ENCODE measurements at regions not wholly inside any gene's neighbourhood (a gene's known extent, or its start where the extent isn't known, plus 50 kb on each side); places are given as distances from the start of the nearest gene placed in this dataset.
"Not testable (repeated sequence)": the region's sequence is repeated elsewhere in the genome, so short reads cannot be mapped to it uniquely, and the experiment has no call there.

DNA sequence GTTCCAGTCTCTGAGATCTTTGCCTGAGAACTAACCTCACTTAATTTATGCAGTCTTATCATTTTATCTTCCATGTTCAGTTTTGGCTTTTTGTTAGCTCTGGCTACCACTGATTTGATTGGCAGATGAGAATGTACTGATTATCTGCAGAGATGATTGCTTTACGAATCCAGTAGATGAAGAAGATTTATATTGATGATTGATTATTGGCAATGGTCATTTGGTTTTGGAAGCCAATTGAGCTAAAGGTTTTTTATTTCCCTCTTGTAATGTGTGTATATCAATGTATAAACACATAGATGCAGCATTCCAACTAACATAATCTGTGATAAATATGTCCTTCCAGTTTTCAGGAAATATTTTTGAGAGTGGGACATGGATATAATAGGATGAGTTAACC, 763.6 kb downstream of the CDH11 start:
- no peak for DNase-seq (ENCODE audit: low read depth)

GRCh38 chr16:64356267-64356666, 765.6 kb downstream of the CDH11 start:
- DNase-seq (ENCODE audit: low read depth) = peak; percentile 88

DNA sequence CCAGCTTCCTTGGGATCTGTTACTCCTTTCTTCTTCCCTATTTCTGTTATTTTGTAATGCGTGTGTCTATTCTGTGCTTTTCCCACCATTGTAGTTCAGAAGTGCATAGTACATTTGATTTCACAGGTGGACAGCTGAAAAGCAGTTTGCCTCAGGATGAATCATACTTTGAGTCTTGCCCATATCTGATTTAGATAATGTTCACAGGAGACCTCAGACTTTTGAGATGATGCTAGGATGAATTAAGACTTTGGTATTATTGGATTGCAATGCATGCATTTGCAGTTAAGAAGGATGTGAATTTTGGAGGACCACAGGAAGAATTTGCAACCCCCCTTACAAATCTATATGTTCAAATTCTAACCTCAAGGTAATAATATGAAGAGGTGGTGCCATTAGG, 769.6 kb downstream of the CDH11 start:
- peak; percentile 11 for DNase-seq (ENCODE audit: low read depth)

- no peak for DNase-seq (ENCODE audit: low read depth)
Measured at GRCh38 chr16:64351121-64351520, 770.7 kb downstream of the CDH11 start.

DNA sequence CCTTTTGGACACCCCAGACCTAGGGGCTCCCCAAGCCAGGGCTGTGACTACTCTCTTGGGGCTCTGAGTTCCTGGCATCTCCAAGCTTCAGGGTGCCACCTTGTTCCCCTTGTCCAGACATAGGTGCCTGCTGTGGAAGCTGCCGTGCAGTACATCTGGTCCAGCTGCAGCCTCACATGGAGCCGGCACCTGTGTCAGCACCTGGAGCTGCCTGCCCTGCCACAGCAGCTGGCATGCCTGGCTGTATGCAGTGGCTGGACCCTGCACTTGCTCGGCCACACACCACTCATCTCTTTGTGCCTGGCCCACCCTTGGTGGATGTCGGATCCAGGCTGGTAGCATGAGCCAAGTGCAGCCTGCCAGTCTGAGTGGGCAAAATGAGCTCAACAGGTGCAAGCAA, 775.8 kb downstream of the CDH11 start:
- no peak for DNase-seq (ENCODE audit: low read depth)

GRCh38 chr16:64345142-64345541, 776.7 kb downstream of the CDH11 start:
- DNase-seq (ENCODE audit: low read depth) = no peak

- not testable (repeated sequence) for DNase-seq (ENCODE audit: low read depth)
Measured at GRCh38 chr16:64343820-64344443, 777.9 kb downstream of the CDH11 start.

- no peak for DNase-seq (ENCODE audit: low read depth)
Measured at GRCh38 chr16:64343061-64343819, 778.6 kb downstream of the CDH11 start.

- not testable (repeated sequence) for DNase-seq (ENCODE audit: low read depth)
Measured at GRCh38 chr16:64341336-64341735, 780.5 kb downstream of the CDH11 start.

- peak; percentile 18 for DNase-seq (ENCODE audit: low read depth)
Measured at GRCh38 chr16:64339052-64339770, 782.7 kb downstream of the CDH11 start.

DNA sequence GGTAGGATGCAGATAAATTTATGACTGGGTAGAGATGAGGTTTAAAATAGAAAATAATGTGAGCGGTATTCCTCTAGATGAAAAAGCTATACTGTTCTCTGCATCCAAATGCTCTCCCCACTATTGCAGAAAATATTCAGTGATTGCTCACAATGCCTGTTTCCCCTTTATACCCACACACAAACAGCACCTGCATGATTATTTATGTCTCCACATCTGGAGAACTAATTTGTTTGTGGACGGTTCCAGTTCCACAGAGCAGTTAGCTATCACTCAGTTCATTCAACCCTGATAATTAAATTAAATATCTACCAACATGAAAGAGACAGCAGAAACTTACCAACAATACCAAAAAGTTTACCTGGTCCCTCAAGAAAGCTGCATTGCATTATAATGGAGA, 800.0 kb downstream of the CDH11 start:
- DNase-seq (ENCODE audit: low read depth) = no peak

GRCh38 chr16:64321066-64321465, 800.8 kb downstream of the CDH11 start:
- no peak for DNase-seq (ENCODE audit: low read depth)

GRCh38 chr16:64317601-64318000, 804.3 kb downstream of the CDH11 start:
- DNase-seq (ENCODE audit: low read depth) = no peak

- DNase-seq (ENCODE audit: low read depth) = no peak
Measured at GRCh38 chr16:64313726-64314125, 808.1 kb downstream of the CDH11 start.

DNA sequence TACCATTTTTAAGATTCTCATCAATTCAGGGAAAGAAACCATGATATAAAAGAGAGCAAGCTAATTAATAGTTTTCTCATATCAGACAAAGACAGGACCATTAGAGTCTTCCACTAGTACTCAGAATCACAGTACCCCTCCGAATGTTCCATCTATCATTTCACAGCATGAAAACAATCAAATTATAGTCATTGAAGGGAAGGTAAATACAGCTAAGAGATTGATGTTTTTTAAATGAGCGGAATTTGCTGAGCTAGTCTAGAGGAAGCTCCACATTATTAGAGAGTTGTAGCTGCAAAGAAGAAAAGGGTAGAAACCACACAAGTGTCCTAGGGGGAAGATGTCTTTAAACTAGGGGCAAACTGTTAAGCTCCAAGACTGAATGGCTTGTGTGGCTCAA, 808.9 kb downstream of the CDH11 start:
- no peak for DNase-seq (ENCODE audit: low read depth)

DNA sequence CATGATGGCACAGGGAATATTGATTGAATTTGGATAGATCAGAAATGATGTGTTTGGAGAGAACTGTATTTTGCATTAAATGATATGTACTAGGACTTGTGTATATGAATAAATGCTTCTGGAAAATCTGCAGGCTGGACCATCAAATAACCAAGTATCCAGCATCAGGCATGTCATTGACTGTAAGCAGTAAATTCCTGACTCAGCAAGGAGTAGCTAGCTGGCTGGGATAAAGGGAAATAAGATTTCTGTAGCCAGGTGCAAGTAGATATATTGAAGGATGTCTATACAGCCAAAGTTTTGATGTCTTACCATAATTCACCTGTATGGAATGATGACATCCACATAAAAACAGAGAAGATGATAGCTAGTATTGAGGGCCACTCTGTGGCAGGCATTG, 809.6 kb downstream of the CDH11 start:
- no peak for DNase-seq (ENCODE audit: low read depth)

- DNase-seq (ENCODE audit: low read depth) = no peak
Measured at GRCh38 chr16:64311241-64311640, 810.6 kb downstream of the CDH11 start.

GRCh38 chr16:64309398-64310110, 812.3 kb downstream of the CDH11 start:
- DNase-seq (ENCODE audit: low read depth) = no peak

- DNase-seq (ENCODE audit: low read depth) = no peak
Measured at GRCh38 chr16:64308721-64309120, 813.1 kb downstream of the CDH11 start.

DNA sequence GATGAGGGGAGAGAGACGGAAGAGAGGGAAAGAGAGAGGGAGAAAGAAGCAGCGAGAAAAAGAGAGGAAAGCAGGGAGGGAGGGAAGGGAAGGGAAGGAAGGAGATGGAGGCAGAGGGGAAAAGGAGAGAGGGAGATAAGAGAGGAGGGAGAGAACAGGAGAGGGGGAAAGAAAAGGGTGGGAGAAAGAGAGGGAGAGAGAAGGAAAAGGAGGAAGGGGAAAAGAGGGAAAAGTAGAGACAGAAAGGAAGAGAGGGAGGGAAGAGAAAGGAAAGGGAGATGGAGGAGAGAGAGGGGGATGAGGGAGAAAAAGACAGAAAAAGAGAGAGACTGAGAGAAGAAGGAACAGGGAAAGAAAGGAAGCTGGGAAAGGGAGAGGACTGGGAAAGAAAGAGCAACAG, 814.4 kb downstream of the CDH11 start:
- no peak for DNase-seq (ENCODE audit: low read depth)

GRCh38 chr16:64305663-64306062, 816.2 kb downstream of the CDH11 start:
- DNase-seq (ENCODE audit: low read depth) = no peak

GRCh38 chr16:64304951-64305350, 816.9 kb downstream of the CDH11 start:
- no peak for DNase-seq (ENCODE audit: low read depth)

- DNase-seq (ENCODE audit: low read depth) = no peak
Measured at GRCh38 chr16:64304396-64304795, 817.5 kb downstream of the CDH11 start.

All from amniotic epithelial cell (primary cell).